ENCODE measurements at regions not wholly inside any gene's neighbourhood (a gene's known extent, or its start where the extent isn't known, plus 50 kb on each side); places are given as distances from the start of the nearest gene placed in this dataset.

DNA sequence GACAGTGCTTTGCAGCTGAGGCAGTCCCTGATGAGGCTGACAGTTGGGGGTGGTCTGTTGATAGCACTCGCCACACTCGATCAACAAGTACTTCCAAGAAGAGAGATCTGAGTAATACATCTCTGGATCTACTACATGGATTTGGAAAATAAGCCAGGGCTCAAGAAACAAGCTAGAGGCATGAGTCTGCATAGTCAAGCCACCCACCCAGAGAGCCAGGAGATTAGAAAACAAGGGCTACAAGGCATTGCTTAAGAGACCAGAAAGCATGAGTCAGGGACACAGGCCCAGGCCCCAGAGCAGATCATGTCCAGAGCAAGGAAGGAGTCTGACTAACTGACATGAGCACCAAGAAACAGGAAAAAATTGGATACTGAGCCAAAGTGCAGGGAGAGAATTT, 196.9 kb upstream of the CWC22 start:
- no peaks in the 10 kb centered on the region for H3K36me3 Mint-ChIP-seq (ENCODE audit: low read depth)
- no peaks in the 10 kb centered on the region for H3K27me3 Mint-ChIP-seq (ENCODE audit: insufficient read depth)
- H3K4me1 Mint-ChIP-seq (ENCODE audit: low read depth): no peaks in the 10 kb centered on the region
- H3K4me3 Mint-ChIP-seq: no peak overlapping the region
- intact Hi-C loops (cut with micrococcal nuclease): no loop called here
- no peak overlapping the region for H3K27ac Mint-ChIP-seq
- DNase-seq (ENCODE audit: low spot score): no peak
- no peaks in the 10 kb centered on the region for H3K9me3 Mint-ChIP-seq

- Mint-ChIP-seq H3K36me3 (ENCODE audit: low read depth) (no peaks in the 10 kb centered on the region), H3K27ac (no peak overlapping the region), H3K4me1 (ENCODE audit: low read depth) (no peaks in the 10 kb centered on the region), H3K27me3 (ENCODE audit: insufficient read depth) (no peaks in the 10 kb centered on the region), H3K9me3 (no peaks in the 10 kb centered on the region), H3K4me3 (no peak overlapping the region)
- intact Hi-C loops (cut with micrococcal nuclease): no loop called here
- no peak for DNase-seq (ENCODE audit: low spot score)
These were observed 195.4 kb upstream of the CWC22 start for GRCh38 chr2:180202467-180202951.

GRCh38 chr2:180196419-180196977, 189.4 kb upstream of the CWC22 start:
- H3K27ac Mint-ChIP-seq: no peak overlapping the region
- no peaks in the 10 kb centered on the region for H3K27me3 Mint-ChIP-seq (ENCODE audit: insufficient read depth)
- no peaks in the 10 kb centered on the region for H3K36me3 Mint-ChIP-seq (ENCODE audit: low read depth)
- no peak overlapping the region for H3K4me3 Mint-ChIP-seq
- DNase-seq (ENCODE audit: low spot score): no peak
- intact Hi-C loops (cut with micrococcal nuclease): no loop called here
- no peaks in the 10 kb centered on the region for H3K9me3 Mint-ChIP-seq
- no peaks in the 10 kb centered on the region for H3K4me1 Mint-ChIP-seq (ENCODE audit: low read depth)

DNA sequence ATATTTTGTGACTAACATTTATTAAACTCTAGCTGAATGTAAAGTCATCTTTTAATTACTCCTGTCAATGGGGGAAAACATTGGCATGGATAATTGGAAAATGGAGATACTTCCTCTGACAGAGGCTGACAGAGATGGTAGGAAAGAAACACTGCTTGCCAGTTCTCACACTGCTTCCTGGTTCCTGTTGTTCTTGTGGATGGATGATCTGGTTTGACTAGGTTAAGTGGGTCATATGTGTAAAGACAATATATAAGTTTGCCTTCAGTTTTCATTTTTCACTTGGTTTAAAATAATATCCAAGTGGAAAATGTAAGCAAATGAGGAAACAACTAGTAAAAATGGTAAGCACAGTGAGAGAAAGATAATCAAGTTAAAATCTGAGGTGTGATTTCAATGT, 188.8 kb upstream of the CWC22 start:
- H3K9me3 Mint-ChIP-seq: no peaks in the 10 kb centered on the region
- intact Hi-C loops (cut with micrococcal nuclease): no loop called here
- no peak overlapping the region for H3K4me3 Mint-ChIP-seq
- H3K27me3 Mint-ChIP-seq (ENCODE audit: insufficient read depth): no peaks in the 10 kb centered on the region
- H3K36me3 Mint-ChIP-seq (ENCODE audit: low read depth): no peaks in the 10 kb centered on the region
- no peaks in the 10 kb centered on the region for H3K4me1 Mint-ChIP-seq (ENCODE audit: low read depth)
- no peak for DNase-seq (ENCODE audit: low spot score)
- no peak overlapping the region for H3K27ac Mint-ChIP-seq

GRCh38 chr2:180191432-180192124, 184.5 kb upstream of the CWC22 start:
- Mint-ChIP-seq H3K9me3 (no peaks in the 10 kb centered on the region), H3K4me1 (ENCODE audit: low read depth) (no peaks in the 10 kb centered on the region), H3K27me3 (ENCODE audit: insufficient read depth) (no peaks in the 10 kb centered on the region), H3K36me3 (ENCODE audit: low read depth) (no peaks in the 10 kb centered on the region), H3K4me3 (no peak overlapping the region), H3K27ac (no peak overlapping the region)
- intact Hi-C loops (cut with micrococcal nuclease): no loop called here
- DNase-seq (ENCODE audit: low spot score): no peak

DNA sequence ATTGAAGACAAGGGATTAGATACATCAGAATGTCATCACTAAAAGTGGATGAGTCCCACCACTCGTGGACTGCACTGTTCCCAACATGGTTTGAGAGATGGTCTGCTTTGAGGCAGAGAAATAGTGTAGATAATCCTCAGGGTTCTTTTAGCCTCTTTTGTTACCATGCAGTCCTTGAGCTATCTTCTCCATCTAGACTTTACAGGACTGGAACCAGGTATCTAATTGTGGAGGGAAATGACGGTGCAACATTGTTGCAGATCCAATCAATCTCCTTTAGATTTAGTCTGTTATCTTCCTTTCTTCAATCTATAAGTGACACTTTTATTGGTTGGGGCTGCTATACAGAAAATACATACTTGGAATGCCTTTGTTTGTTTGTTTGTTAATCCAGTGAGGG, 183.8 kb upstream of the CWC22 start:
- Mint-ChIP-seq H3K4me1 (ENCODE audit: low read depth) (no peaks in the 10 kb centered on the region), H3K27ac (no peak overlapping the region), H3K9me3 (no peaks in the 10 kb centered on the region), H3K27me3 (ENCODE audit: insufficient read depth) (no peaks in the 10 kb centered on the region), H3K4me3 (no peak overlapping the region), H3K36me3 (ENCODE audit: low read depth) (no peaks in the 10 kb centered on the region)
- DNase-seq (ENCODE audit: low spot score): no peak
- intact Hi-C loops (cut with micrococcal nuclease): no loop called here

DNA sequence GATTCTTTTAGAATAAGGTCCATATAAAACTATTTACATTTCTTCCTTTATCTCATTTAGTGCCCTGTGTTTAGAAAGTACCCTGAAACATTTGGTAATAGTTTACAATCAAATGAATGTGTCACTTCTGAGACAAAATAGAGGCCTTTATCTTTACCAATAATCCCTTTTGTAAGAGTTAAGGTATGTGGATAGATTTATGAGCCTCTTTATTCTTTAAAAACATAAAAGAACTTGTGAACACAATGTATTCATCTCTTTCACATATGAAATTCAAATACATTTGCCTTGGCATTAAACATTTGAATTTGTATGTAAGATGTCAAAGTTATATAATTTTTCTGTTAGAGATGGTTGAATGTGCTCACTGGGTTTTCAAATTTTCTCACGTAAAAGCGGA, 180.5 kb upstream of the CWC22 start:
- H3K4me1 Mint-ChIP-seq (ENCODE audit: low read depth): no peaks in the 10 kb centered on the region
- no peak overlapping the region for H3K4me3 Mint-ChIP-seq
- H3K27me3 Mint-ChIP-seq (ENCODE audit: insufficient read depth): no peaks in the 10 kb centered on the region
- intact Hi-C loops (cut with micrococcal nuclease): no loop called here
- H3K36me3 Mint-ChIP-seq (ENCODE audit: low read depth): no peaks in the 10 kb centered on the region
- no peaks in the 10 kb centered on the region for H3K9me3 Mint-ChIP-seq
- no peak overlapping the region for H3K27ac Mint-ChIP-seq
- no peak for DNase-seq (ENCODE audit: low spot score)

GRCh38 chr2:180184506-180184905, 177.4 kb upstream of the CWC22 start:
- Mint-ChIP-seq H3K36me3 (ENCODE audit: low read depth) (no peaks in the 10 kb centered on the region), H3K27me3 (ENCODE audit: insufficient read depth) (no peaks in the 10 kb centered on the region), H3K4me1 (ENCODE audit: low read depth) (no peaks in the 10 kb centered on the region), H3K4me3 (no peak overlapping the region), H3K9me3 (no peaks in the 10 kb centered on the region), H3K27ac (no peak overlapping the region)
- no peak for DNase-seq (ENCODE audit: low spot score)
- intact Hi-C loops (cut with micrococcal nuclease): no loop called here

GRCh38 chr2:180180511-180180910, 173.4 kb upstream of the CWC22 start:
- H3K27ac Mint-ChIP-seq: no peak overlapping the region
- no peaks in the 10 kb centered on the region for H3K36me3 Mint-ChIP-seq (ENCODE audit: low read depth)
- no peaks in the 10 kb centered on the region for H3K9me3 Mint-ChIP-seq
- DNase-seq (ENCODE audit: low spot score): no peak
- intact Hi-C loops (cut with micrococcal nuclease): no loop called here
- H3K4me1 Mint-ChIP-seq (ENCODE audit: low read depth): no peaks in the 10 kb centered on the region
- H3K27me3 Mint-ChIP-seq (ENCODE audit: insufficient read depth): no peaks in the 10 kb centered on the region
- H3K4me3 Mint-ChIP-seq: no peak overlapping the region

GRCh38 chr2:180177534-180177933, 170.4 kb upstream of the CWC22 start:
- Mint-ChIP-seq H3K9me3 (no peaks in the 10 kb centered on the region), H3K27ac (no peak overlapping the region), H3K27me3 (ENCODE audit: insufficient read depth) (no peaks in the 10 kb centered on the region), H3K4me1 (ENCODE audit: low read depth) (no peaks in the 10 kb centered on the region), H3K36me3 (ENCODE audit: low read depth) (no peaks in the 10 kb centered on the region), H3K4me3 (no peak overlapping the region)
- no peak for DNase-seq (ENCODE audit: low spot score)
- intact Hi-C loops (cut with micrococcal nuclease): no loop called here

DNA sequence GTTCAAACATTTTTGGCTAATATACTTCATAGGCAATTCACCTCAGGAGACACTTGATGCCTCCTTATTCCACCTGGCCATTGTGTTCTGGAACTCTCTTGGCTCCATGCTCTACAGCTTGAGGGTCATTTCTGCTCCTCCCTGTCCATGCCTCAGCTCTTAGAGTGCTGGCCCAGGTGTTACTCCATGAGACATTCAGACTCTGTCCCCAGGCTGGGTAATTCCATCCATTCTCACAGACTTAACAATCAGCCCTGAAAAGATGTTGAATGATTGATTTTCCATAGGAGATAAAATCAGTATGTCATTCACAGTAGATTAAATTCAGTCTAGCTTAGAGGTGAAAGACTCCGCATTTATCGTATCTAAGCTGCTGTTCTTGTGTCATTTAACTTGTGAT, 168.6 kb upstream of the CWC22 start:
- intact Hi-C loops (cut with micrococcal nuclease): no loop called here
- Mint-ChIP-seq H3K27me3 (ENCODE audit: insufficient read depth) (no peaks in the 10 kb centered on the region), H3K27ac (no peak overlapping the region)

DNA sequence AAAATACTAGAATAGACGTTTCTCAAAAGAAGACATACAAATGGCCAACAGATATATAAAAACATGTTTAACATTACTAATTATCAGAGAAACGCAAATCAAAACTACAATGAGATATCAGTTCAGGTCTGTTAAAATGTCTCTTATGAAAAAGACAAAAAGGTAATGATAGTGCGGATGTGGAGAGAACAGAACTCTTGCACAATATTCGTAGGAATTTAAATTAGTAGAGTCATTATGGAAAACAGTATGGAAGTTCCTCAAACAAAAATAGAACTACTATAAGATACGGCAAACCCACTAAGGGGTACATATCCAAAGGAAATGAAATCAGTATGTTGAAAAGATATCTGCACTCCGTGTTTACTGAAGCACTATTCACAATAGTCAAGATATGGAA, 167.5 kb upstream of the CWC22 start:
- H3K36me3 Mint-ChIP-seq (ENCODE audit: low read depth): no peaks in the 10 kb centered on the region
- H3K4me3 Mint-ChIP-seq: no peak overlapping the region
- intact Hi-C loops (cut with micrococcal nuclease): no loop called here
- H3K4me1 Mint-ChIP-seq (ENCODE audit: low read depth): no peaks in the 10 kb centered on the region
- H3K27ac Mint-ChIP-seq: no peak overlapping the region
- peaks cover 7% of the 10 kb centered on the region for H3K9me3 Mint-ChIP-seq
- no peaks in the 10 kb centered on the region for H3K27me3 Mint-ChIP-seq (ENCODE audit: insufficient read depth)
- DNase-seq (ENCODE audit: low spot score): no peak

More for the DNA sequence above, 168.6 kb upstream of the CWC22 start:
- no peaks in the 10 kb centered on the region for H3K9me3 Mint-ChIP-seq
- H3K36me3 Mint-ChIP-seq (ENCODE audit: low read depth): no peaks in the 10 kb centered on the region
- no peaks in the 10 kb centered on the region for H3K4me1 Mint-ChIP-seq (ENCODE audit: low read depth)
- no peak overlapping the region for H3K4me3 Mint-ChIP-seq
- DNase-seq (ENCODE audit: low spot score): no peak

DNA sequence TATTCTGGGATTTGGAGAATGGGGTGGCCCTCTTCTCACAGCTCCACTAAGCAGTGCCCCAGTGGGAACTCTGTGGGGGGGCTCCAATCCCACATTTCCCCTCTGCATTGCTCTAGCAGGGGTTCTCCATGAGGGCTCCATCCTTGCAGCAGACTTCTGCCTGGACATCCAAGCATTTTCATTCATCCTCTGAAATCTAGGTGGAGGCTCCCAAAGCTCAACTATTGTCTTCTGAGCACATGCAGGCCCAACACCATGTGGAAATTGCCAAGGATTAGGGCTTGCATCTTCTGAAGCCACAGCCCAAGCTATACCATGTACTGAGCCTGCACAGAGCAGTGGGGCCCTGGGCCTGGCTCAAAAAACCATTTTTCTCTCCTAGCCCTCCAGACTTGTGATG, 162.4 kb upstream of the CWC22 start:
- Mint-ChIP-seq H3K36me3 (ENCODE audit: low read depth) (no peaks in the 10 kb centered on the region), H3K4me1 (ENCODE audit: low read depth) (no peaks in the 10 kb centered on the region), H3K9me3 (peaks cover 17% of the 10 kb centered on the region), H3K27me3 (ENCODE audit: insufficient read depth) (no peaks in the 10 kb centered on the region), H3K27ac (no peak overlapping the region), H3K4me3 (no peak overlapping the region)
- DNase-seq (ENCODE audit: low spot score): no peak
- intact Hi-C loops (cut with micrococcal nuclease): no loop called here

DNA sequence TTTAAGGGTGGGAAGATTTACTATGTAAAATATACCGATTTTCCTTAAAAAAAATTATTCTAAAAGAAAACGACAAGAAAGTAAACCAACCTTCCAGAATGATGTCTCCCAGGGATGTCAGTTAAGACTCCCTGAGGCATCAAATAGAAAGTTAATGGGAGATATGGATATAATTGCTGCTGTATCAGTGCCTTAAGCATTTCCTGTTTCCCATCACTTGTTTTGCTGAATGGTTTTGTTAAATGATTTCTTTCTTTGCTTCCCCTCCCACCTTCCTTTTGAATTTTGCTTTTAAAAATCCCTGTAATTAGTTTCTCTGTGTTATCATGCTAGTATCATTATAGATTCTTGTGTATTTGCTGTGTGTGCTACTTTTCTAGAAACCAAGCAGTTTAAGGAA, 154.3 kb upstream of the CWC22 start:
- Mint-ChIP-seq H3K27me3 (ENCODE audit: insufficient read depth) (peaks cover 2% of the 10 kb centered on the region), H3K4me3 (no peak overlapping the region), H3K27ac (no peak overlapping the region), H3K36me3 (ENCODE audit: low read depth) (no peaks in the 10 kb centered on the region), H3K4me1 (ENCODE audit: low read depth) (no peaks in the 10 kb centered on the region), H3K9me3 (no peaks in the 10 kb centered on the region)
- no peak for DNase-seq (ENCODE audit: low spot score)
- intact Hi-C loops (cut with micrococcal nuclease): no loop called here

Measured in activated T-helper 1 cell treated with anti-CD3 and anti-CD28 coated beads, Interleukin-12 subunit alpha, Interleukin-12 subunit beta, Interleukin-2, Interleukin-4 antibody, amounts not matched to agents 30 ng/mL and 10 ng/mL and 1 ng/mL, durations not matched to agents 14 hours and 24 hours and 36 hours (primary cell).